T-helper 1 cell (primary cell): ENCODE measurements at regions not wholly inside any gene's neighbourhood (a gene's known extent, or its start where the extent isn't known, plus 50 kb on each side); places are given as distances from the start of the nearest gene placed in this dataset.

ENCODE experiments used
- DNase-seq, 5 donors: peaks; one replicate each; pipeline ENCODE4 v3.0.0-alpha.2; 2012 to 2020

DNA sequence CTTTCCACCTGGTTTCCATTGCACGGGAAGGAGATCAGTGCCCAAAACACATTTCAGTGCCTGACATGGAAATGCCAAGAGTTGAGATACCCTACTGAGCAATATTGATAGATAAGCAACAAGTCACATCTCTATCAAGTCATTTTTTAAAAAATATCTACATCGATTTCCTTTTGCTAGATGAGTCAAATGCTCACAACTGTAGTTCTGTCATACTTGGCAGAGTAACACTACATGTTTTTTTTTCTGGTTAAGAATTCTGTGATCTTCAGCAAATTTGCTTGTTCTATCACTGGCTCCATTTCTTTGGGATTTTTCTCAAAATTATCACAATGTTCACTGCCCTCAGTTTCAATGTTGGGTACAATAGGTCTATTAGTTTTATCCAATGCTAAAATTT, 145.4 kb downstream of the ZC3H11B start:
- DNase-seq = no peak

GRCh38 chr1:219466766-219467165, 146.1 kb downstream of the ZC3H11B start:
- no peak for DNase-seq

DNA sequence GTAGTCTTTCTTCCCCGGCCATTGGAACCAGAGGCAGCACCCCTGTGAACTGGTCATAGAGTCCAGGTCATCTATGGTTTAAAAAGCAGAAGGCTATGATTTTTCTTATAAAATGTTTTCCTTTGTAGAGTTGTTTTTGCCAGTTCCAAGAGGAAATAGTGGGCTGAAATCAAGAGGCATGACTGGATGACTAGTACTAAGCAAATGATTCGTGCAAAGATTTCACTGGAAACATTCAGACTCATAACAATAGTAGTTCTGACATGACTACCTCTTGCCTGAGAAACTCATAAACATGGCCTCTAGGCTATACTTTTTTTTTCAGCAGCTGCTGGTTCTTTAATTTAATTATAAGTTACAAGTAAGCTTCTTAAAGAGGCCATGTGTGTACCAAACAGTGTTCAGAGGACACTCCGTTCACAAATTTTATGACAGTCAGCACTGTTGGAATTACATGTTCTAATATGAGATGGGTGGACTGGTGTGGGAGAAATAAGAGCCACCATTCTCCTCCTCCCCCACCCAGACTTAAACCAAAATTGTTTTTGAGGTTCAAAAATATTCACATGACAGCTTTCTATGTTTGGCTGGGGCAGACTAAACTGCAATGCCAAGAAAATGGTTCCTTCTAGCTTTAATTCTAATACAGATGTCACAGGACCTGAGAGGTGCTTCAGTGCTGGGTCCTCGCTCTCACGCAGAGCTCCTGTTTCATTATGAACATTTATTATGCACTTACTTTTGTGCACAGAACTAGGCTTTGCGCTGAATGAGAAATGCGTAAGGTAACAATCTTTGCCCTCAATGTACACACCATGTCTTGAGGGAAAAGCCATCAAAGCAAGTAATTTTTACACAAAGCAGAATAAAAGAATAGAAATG, 147.5 kb downstream of the ZC3H11B start:
- DNase-seq = peak in 1 of 5 donors; percentile 68

DNA sequence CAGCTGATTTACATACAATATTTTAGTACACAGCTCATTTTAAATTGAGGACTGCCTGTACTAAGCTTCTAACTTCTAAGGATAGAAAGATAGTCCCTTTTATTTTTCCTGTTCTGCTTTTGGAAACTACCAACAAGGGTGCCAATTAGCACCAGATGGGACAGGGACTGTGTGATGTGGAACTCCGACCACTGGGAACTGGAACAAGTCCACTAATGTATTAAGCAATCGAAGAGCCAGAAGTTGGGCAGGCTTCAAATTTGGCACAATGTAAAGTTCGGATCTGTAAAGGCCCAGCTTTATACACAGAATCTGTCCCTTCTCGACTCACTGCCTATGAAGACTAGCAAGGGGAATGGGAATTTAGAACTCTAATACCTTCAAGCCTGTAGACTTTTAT, 149.3 kb downstream of the ZC3H11B start:
- DNase-seq = no peak

GRCh38 chr1:219461981-219462400, 150.9 kb downstream of the ZC3H11B start:
- DNase-seq = no peak

DNA sequence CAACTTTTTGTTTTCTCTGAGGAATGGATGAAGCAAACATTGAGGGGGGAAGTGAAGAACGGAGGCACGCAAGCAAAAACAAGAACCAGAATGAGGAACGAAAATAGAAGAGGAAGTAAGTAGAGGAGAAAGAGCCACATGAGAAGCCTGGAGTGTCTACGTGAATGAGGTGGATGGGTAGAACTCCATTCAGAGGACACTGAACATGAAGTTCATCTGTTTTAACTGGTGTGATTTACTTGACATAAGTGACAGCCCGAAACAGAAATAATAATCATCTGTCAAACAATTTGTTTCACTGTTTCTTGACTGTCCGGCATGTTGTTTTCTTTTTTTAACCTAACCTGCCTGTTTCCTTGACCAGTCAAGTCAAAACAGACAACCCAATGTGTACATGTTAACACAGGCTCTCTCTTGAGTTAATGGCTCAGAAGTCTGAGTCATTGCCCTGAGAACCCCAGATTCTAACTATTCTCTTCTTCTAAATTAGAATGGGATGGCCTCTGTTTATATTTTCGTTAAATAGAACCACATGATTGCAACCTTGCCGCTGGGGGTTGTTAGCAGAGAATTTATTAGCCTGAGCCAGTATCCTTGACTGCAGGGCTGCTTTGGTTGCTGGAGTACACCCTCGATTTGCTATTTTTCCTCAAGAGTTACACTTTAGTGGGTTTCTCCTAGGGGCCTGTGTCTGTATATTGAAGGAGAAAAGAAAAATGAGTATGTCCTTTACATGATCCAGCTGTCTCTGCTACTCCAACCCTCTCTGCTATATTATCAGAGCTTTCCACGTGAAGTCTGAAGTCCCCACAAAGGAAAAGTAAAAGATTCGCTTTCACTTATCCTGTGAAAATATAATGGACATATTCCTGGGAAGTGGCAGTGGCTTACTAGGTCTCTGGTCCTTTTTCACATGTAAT, 151.7 kb downstream of the ZC3H11B start:
- peak in 1 of 5 donors; percentile 16 for DNase-seq

- no peak for DNase-seq
Measured at GRCh38 chr1:219460081-219460895, 152.6 kb downstream of the ZC3H11B start.

- no peak for DNase-seq
Measured at GRCh38 chr1:219459351-219460080, 153.4 kb downstream of the ZC3H11B start.

DNA sequence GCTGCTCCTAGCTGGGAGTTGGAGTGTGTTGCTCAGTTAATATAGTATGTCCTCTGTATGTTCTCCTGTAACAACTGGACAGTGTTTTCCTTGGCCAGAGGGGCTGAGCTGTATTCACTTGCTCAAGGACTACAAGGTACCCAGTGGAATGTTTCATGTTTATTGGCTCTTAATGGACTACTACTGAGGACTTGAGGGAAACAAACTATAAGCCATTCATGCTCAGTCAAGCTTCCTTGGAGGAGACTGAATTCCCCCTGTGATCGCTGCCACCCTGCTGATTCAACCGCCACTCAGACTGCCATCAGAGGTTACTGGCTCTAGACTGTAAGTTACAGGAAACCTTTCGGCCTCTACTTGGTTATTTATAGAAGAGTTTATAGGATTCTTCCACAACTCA, 166.6 kb downstream of the ZC3H11B start:
- DNase-seq = no peak

- DNase-seq = no peak
Measured at GRCh38 chr1:219445864-219446263, 167.0 kb downstream of the ZC3H11B start.

GRCh38 chr1:219444474-219444873, 168.4 kb downstream of the ZC3H11B start:
- no peak for DNase-seq

GRCh38 chr1:219443763-219444162, 169.1 kb downstream of the ZC3H11B start:
- no peak for DNase-seq

DNA sequence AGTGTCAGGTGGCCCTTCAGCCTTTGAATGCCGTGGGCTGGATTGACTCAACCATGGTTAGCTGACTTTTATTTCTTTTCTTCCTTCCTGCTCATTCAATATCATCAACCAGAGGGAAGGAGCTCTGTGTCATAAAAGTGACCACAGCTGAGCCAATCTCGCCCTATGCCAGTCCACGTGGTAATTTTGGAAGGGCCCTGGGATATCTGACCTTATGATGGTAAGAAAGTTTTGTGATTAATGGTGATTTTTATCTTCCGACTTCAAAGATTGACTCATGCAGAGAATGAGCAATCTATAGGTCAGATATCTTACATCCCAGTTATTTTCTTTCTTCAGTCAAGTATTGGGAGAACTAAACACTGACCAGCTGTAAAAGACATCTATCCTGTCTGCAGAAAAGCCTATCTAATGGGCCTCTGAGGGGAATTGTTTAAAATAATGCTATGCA, 170.3 kb downstream of the ZC3H11B start:
- DNase-seq = no peak

DNA sequence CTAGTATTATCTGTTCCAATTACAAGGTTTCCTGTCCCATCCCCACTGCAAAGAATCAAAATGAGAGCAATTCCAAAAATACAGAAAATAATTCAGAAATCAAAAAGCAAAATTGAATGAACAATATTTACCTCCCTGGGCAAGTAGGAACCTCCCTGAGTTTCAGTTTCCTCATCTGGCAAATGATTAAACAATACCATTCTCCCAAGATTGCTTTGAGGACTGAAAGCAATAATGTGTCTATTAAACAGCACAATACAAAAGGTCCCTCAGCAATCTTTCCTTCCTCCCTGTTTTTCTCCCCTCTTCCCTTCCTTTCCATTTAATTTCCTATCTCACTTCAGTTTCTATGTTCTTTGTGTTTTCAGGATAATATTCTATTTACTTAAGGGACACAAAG, 171.0 kb downstream of the ZC3H11B start:
- DNase-seq = no peak

DNA sequence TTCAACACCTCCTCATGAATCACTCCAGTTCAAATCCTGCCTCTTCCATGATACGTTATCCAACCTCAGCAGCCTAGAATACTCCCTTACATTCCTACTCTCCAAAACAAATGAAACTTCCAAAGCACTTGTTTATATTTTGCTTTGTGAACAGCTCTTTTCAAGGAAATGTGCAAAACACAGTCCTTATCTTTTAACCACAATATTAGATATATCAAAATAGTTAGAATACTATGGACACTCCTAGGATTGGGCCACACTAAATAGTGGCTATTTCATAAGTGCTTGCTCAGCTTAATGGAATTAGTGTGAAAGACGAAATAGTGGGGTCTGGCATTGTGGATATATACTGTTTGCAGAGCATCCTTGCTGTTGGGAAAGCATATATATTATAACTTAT, 173.5 kb downstream of the ZC3H11B start:
- no peak for DNase-seq

GRCh38 chr1:219438386-219438785, 174.5 kb downstream of the ZC3H11B start:
- DNase-seq = no peak

GRCh38 chr1:219434923-219435297, 178.0 kb downstream of the ZC3H11B start:
- DNase-seq = no peak

GRCh38 chr1:219434285-219434922, 178.5 kb downstream of the ZC3H11B start:
- DNase-seq = no peak

- DNase-seq = no peak
Measured at GRCh38 chr1:219433496-219434131, 179.3 kb downstream of the ZC3H11B start.

GRCh38 chr1:219433001-219433400, 179.9 kb downstream of the ZC3H11B start:
- no peak for DNase-seq

- peak in 1 of 5 donors; percentile 9 for DNase-seq
Measured at GRCh38 chr1:219432191-219432606, 180.7 kb downstream of the ZC3H11B start.
